ENCODE measurements at regions not wholly inside any gene's neighbourhood (a gene's known extent, or its start where the extent isn't known, plus 50 kb on each side); places are given as distances from the start of the nearest gene placed in this dataset.

DNA sequence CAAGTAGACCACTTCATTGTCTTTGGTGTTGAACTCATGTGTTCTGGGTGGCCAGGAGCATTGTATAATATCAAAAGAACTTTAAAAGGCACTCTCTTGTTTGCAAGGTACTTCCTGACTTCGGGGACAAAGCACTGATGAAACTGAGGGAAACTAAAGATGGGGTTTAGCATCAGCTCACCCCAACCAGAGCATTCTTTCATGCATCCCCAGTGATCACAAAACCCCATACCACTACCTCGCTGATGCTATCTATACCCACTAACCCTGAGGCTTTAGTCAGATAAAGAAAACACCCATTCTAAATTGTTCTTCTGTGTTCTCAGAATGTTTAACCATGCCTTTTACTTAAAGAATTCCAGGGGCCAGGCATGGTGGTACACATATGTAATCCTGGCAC, 94.5 kb upstream of the DOCK9 start:
- no peak for TF ChIP-seq CTCF (conservative IDR thresholded peaks at IDR 0.05; ENCODE audit: low read depth, low read length)

DNA sequence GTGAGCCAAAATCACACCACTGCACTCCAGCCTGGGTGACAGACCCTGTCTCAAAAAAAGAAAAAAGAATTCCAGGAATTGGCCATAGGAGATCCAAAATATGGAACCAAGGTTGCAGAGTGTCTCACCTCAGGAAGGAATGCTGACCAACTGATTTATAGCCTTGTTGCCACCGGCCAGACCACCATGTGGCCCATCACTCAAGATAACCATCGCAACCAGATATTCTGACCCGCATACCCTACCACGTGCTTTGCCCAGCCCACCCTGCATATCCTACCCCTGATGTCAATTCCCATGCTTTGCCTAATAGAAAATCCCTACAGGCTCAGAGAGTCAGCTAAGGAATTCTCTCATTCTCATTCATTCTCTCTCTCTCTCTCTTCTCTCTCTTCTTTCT, 95.1 kb upstream of the DOCK9 start:
- no peak for TF ChIP-seq CTCF (conservative IDR thresholded peaks at IDR 0.05; ENCODE audit: low read depth, low read length)
- H3K4me3 ChIP-seq (ENCODE audit: low read depth, low read length) = no peak overlapping the region
- DNase-seq (ENCODE audit: low read depth) = no peak

More for the DNA sequence above, 94.5 kb upstream of the DOCK9 start:
- no peak for DNase-seq (ENCODE audit: low read depth)
- no peak overlapping the region for H3K4me3 ChIP-seq (ENCODE audit: low read depth, low read length)

- H3K4me3 ChIP-seq (ENCODE audit: low read depth, low read length) = no peak overlapping the region
- no peak for DNase-seq (ENCODE audit: low read depth)
- no peak for TF ChIP-seq CTCF (conservative IDR thresholded peaks at IDR 0.05; ENCODE audit: low read depth, low read length)
Measured at GRCh38 chr13:99074693-99075092, 96.8 kb upstream of the DOCK9 start.

DNA sequence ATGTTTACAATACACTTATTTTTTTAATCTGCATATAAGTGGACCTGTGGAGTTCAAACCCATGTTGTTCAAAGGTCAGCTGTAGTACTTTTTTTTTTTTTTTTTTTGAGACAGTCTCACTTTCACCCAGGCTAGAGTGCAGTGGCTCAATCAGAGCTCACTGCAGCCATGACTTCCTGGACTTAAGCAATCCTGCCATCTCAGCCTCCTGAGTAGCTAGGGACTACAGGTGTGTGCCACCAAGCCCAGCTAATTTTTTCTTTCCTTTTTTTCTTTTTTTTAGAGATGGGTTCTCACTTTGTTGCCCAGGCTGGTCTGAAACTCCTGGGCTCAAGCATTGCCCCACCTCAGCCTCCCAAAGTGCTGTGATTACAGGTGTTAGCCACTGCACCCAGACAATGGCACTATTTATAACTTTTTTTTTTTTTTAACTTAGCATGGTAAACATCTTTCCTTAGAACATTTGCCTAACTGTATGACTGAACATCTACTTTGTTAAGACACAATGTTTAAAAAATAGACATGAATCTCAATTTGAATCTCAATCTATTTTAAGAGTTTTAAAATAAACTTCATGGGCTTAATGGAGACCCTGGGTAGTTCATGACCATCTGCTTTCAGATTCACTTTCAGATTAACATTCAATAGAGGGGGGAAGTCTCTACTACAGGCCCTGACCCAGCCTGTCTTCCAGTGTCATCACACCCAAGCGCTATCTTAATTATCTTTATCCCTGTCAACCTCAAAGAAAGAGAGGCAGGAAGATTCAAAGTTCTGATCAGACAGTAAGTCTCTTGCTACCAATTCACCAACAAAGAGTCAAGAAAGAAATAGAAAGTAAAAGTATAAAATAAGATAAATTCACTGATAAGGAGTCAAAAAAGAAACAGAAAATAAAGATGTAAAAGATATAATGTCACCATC, 97.7 kb upstream of the DOCK9 start:
- no peak for TF ChIP-seq CTCF (conservative IDR thresholded peaks at IDR 0.05; ENCODE audit: low read depth, low read length)
- H3K4me3 ChIP-seq (ENCODE audit: low read depth, low read length) = no peak overlapping the region
- no peak for DNase-seq (ENCODE audit: low read depth)

DNA sequence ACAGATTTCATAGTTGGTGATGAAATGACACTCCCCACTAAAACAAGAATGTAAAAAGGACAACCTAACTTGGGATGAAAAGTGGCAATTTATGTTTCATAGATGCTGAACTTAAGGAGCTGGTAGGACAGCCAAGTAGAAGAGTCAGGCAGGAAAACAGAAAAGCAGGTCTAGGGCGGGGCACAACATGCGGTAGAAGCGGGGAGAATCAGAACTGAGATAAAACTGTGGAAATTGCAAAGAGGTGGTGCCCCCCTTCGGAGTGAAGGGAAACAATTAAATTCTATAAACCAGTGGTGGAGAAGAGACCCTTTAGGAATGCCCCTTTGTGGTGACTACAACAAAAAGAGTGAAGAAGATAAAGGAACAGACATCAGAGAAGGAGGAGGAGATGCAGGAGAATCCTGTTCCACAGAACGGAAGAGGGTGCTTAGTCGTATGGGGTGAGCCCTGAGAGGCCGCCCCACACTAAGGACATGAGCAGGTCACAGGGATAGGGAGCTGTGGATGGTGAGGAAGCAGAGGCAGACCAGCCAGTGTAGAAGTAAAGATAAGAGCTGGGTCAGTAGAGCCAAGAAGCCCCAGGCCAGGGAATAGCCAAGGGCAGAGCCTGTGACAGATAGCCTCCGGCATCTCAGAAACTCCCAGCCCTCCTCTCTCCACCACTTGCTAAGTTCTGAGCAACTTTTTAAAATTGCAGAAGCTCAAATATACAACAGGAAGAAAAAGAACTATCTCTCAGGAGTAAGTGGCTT, 100.3 kb upstream of the DOCK9 start:
- TF ChIP-seq CTCF (conservative IDR thresholded peaks at IDR 0.05; ENCODE audit: low read depth, low read length) = no peak
- H3K4me3 ChIP-seq (ENCODE audit: low read depth, low read length) = no peak overlapping the region
- DNase-seq (ENCODE audit: low read depth) = no peak

- no peak overlapping the region for H3K4me3 ChIP-seq (ENCODE audit: low read depth, low read length)
- no peak for TF ChIP-seq CTCF (conservative IDR thresholded peaks at IDR 0.05; ENCODE audit: low read depth, low read length)
- no peak for DNase-seq (ENCODE audit: low read depth)
Measured at GRCh38 chr13:99080131-99080530, 102.3 kb upstream of the DOCK9 start.

Measured in choroid plexus epithelial cell (primary cell).